GM12891 (cell line): ENCODE measurements at regions not wholly inside any gene's neighbourhood (a gene's known extent, or its start where the extent isn't known, plus 50 kb on each side); places are given as distances from the start of the nearest gene placed in this dataset.

ENCODE experiments used
- DNase-seq: peaks from one replicate; pipeline ENCODE4 v3.0.0; 2011; ENCODE audit warnings: low spot score; ENCODE audit not compliant: insufficient read length
- FAIRE-seq: peaks from 2 replicates; lab custom pipeline; 2011; peaks lifted over from hg19 to GRCh38; lab: Jason Lieb, UNC
- PAX5 ChIP-seq: IDR thresholded peaks from 2 replicates; pipeline ENCODE4 v1.6.1; 2011; ENCODE audit warnings: low read length, moderate library complexity, mild to moderate bottlenecking; ENCODE audit not compliant: insufficient read depth, severe bottlenecking
- POLR2A ChIP-seq: IDR thresholded peaks from 2 replicates; pipeline ENCODE4 v1.6.1; 2011; ENCODE audit warnings: low read depth, low read length, control low read depth
- POLR2AphosphoS5 ChIP-seq: IDR thresholded peaks from 2 replicates; pipeline ENCODE4 v1.6.1; 2011; ENCODE audit warnings: low read depth, low read length, control low read depth
- POU2F2 ChIP-seq: IDR thresholded peaks from 2 replicates; pipeline ENCODE4 v1.6.1; 2011; ENCODE audit warnings: low read depth, mild to moderate bottlenecking, control low read depth, low read length, moderate library complexity
- SPI1 ChIP-seq: IDR thresholded peaks from 2 replicates; pipeline ENCODE4 v1.6.1; 2011; ENCODE audit warnings: low read depth, low read length, control low read depth
- TAF1 ChIP-seq: IDR thresholded peaks from 2 replicates; pipeline ENCODE4 v1.6.1; 2011; ENCODE audit warnings: low read depth, low read length, control low read depth

DNA sequence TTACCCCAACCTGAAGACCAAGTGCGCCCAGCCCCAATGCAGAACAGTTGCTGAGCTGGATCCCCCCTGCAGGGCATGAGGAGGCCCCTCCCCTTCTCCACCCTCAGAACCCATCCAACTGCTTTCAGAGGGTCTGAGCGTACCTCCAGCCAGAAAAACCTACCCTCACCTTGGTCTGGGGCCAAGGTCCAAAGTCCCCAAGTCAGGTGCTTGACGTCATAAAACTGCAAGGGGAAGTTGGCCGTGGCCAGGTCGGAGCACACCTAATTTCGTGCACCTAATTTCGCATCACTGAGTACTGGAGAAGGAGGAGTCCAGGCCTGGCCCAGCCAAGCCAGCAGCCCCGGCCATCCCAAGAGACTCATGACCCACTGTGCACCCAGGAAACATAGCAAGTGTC lies 289.8 kb downstream of the CTTN start:
- FAIRE-seq = no peak
- no peak for DNase-seq
- no peak for TF ChIP-seq POU2F2
- no peak for TF ChIP-seq PAX5
- no peak for TF ChIP-seq SPI1
- TF ChIP-seq TAF1 = no peak

DNA sequence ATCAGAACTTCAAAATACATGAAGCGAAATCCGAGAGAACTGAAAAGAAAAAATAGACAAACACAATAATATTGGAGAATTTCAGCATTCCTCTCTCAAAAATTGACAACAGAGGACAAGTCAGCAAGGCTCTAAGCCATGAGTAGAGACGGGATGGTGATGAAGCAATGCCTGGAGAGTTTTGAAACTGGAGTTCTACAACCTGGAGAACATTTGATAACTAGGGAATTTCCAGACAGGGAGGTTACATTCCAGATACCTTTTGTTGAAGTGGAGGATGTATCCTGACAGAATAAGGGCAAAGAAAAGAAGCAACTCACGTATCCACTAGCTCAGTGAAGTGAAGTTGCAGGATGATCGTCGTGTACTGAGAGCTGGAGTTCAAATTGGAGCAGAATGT lies 291.4 kb downstream of the CTTN start:
- TF ChIP-seq POU2F2 (no peak), SPI1 (no peak), POLR2A (no peak), POLR2AphosphoS5 (no peak), TAF1 (no peak), PAX5 (no peak)
- FAIRE-seq (no peak), DNase-seq (no peak)

DNA sequence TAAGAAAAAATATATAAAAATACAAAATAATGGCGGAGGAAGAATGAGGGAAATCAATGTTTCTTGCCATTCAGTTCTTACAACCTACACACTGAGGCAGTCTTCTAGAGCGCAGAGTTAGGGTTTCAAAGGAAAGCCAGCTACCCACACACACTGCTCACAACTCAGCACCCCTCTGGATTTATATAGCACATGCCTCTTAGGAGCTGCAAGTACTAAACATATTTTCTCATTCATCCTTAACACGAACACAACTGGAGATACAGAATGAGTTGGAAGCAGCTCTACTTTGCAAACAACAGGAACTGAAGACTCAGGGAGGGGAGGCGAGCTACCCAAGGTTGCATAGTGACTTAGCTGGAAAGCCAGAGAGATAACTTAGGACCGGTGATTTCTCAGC lies 293.8 kb downstream of the CTTN start:
- no peak for TF ChIP-seq TAF1
- no peak for TF ChIP-seq POLR2A
- TF ChIP-seq POLR2AphosphoS5 = no peak
- TF ChIP-seq SPI1 = no peak
- TF ChIP-seq PAX5 = no peak
- TF ChIP-seq POU2F2 = no peak
- DNase-seq (no peak), FAIRE-seq (no peak)

DNA sequence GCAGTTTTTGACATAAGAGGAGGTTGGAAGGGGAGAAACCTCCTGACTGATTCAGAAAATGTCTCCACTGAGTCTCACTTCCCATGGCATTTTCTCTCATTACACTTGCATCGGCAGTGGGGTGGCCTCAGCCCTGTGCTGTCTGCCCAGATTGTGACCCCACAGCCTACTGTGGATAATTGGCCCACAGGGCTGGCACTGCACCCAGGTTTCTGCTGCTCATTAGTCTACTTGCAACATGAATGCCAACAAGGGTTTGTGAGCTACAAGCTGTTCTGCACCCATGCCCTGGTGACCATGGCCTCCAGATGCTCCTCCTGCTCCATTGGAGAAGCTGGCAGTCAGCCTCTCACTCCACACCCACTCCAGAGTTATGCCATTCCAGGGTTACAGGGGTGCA lies 296.0 kb downstream of the CTTN start:
- no peak for FAIRE-seq
- TF ChIP-seq POU2F2 (no peak), POLR2A (no peak), PAX5 (no peak), POLR2AphosphoS5 (no peak), TAF1 (no peak), SPI1 (no peak)
- no peak for DNase-seq

DNA sequence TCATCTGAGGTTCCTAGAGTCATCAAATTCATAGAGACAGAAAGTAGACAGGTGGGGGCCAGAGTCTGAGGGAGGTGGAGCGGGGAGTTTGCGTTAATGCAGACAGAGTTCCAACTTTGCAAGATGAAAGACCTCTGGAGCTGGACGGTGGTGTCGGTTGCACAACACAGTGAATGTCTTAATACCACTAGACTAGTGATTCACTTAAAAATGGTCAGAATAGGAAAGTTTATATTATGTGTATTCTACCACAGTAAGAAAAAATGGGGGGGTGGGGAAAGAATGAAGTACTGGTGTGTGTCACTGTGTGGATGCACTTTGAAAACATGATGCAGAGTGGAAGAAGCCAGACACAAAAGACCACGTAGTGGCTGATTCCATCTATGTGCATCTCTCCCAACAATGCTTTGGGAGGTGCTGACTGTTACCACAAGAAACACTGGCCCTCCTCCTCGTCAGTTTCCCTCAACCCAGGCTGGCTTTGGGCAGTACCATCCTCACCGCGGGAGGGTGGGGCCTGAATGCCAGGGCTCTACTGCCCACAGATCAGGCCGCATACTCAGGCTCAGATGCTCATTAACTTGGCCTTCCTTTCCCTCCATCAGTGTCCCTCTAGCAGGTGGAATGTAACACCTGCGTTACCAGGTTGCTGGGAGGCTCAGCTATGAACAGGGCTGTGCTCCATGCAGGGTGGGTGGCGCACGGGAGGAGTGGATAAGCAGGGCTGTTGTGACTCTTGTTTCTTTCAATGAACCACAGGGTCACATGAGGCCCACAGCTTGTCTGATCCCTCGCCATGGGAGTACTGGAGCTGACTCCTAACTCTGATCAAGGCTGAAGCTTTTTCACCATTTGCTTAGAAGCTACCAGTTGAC lies 297.0 kb downstream of the CTTN start:
- TF ChIP-seq POU2F2 (no peak), TAF1 (no peak), POLR2AphosphoS5 (no peak), PAX5 (no peak), POLR2A (no peak), SPI1 (no peak)
- no peak for FAIRE-seq
- no peak for DNase-seq

DNA sequence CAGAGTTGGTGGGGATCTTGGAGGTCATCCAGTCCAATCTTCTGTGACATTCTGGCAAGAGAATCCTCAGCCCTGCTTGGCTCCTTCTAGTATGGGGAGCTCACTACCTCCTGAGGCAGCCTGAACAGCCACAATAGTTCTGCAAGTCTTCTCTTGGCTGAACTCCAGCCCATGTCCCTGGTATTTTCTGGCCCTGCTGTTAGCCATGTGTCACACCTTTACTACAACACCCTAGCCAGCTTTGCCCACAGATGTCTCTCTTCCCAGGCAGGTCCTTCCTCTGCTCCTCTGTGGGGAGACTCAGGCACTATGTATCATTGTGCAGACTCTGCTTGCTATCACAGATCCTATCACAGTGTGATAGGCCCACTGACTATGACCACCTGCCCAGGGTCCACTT lies 297.7 kb downstream of the CTTN start:
- no peak for TF ChIP-seq PAX5
- no peak for TF ChIP-seq SPI1
- TF ChIP-seq POU2F2 = no peak
- no peak for TF ChIP-seq POLR2AphosphoS5
- no peak for TF ChIP-seq POLR2A
- no peak for TF ChIP-seq TAF1
- DNase-seq (no peak), FAIRE-seq (no peak)

- FAIRE-seq (no peak), DNase-seq (no peak)
Observed at GRCh38 chr11:70696564-70696963, 298.2 kb downstream of the CTTN start.

GRCh38 chr11:70697701-70698100 lies 299.4 kb downstream of the CTTN start:
- no peak for TF ChIP-seq POLR2AphosphoS5
- no peak for TF ChIP-seq POLR2A
- no peak for TF ChIP-seq SPI1
- TF ChIP-seq POU2F2 = no peak
- no peak for TF ChIP-seq TAF1
- no peak for TF ChIP-seq PAX5
- FAIRE-seq (no peak), DNase-seq (no peak)

More at GRCh38 chr11:70696564-70696963, 298.2 kb downstream of the CTTN start:
- TF ChIP-seq POLR2AphosphoS5 (no peak), SPI1 (no peak), PAX5 (no peak), TAF1 (no peak), POLR2A (no peak), POU2F2 (no peak)

DNA sequence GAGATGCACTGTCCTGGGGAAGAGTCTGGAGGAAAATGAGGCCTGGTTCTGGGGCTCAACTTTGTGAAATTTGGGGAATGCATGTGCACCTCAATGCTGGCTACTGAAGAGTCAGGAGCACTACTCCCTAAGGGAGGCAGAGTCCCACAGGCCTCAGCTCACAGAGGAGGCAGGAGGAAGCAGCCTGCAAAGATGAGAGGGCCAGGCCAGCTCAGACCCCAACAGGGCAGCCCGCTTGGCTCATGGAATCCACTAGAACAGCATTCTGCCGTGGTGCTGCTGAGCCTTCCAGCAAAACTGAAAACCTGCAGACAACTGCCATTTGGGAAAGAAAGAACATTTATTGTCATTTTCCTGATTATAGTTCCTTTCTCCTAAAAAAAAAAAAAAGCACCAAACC lies 300.5 kb downstream of the CTTN start:
- TF ChIP-seq TAF1 = no peak
- no peak for TF ChIP-seq POLR2AphosphoS5
- no peak for TF ChIP-seq SPI1
- no peak for TF ChIP-seq PAX5
- TF ChIP-seq POLR2A = no peak
- TF ChIP-seq POU2F2 = no peak
- DNase-seq (no peak), FAIRE-seq (no peak)

- no peak for TF ChIP-seq TAF1
- no peak for TF ChIP-seq POU2F2
- no peak for TF ChIP-seq SPI1
- no peak for TF ChIP-seq POLR2AphosphoS5
- no peak for TF ChIP-seq POLR2A
- TF ChIP-seq PAX5 = no peak
- DNase-seq = no peak
Observed at GRCh38 chr11:70699294-70700221, 301.2 kb downstream of the CTTN start.

GRCh38 chr11:70700453-70700852 lies 302.1 kb downstream of the CTTN start:
- FAIRE-seq (no peak), DNase-seq (no peak)
- TF ChIP-seq POLR2AphosphoS5 = no peak
- TF ChIP-seq POU2F2 = no peak

More at GRCh38 chr11:70699294-70700221, 301.2 kb downstream of the CTTN start:
- FAIRE-seq = no peak
